Loucy (cell line): ENCODE measurements at regions not wholly inside any gene's neighbourhood (a gene's known extent, or its start where the extent isn't known, plus 50 kb on each side); places are given as distances from the start of the nearest gene placed in this dataset.

Experiments used
- EZH2phosphoT487 ChIP-seq: fragments of 200-600 bp; IDR thresholded peaks from 2 replicates; pipeline ENCODE4 v1.6.1; 2018; ENCODE audit warnings: antibody characterized with exemption, mild to moderate bottlenecking, moderate library complexity, borderline replicate concordance
- TF ChIP-seq, protein P1 (sequence below): fragments of 200-600 bp; sonication (generic); conservative IDR thresholded peaks from 2 replicates; pipeline ENCODE4 v1.5.1; 2014; ENCODE audit warnings: mild to moderate bottlenecking, antibody characterized with exemption, low read length

DNA sequence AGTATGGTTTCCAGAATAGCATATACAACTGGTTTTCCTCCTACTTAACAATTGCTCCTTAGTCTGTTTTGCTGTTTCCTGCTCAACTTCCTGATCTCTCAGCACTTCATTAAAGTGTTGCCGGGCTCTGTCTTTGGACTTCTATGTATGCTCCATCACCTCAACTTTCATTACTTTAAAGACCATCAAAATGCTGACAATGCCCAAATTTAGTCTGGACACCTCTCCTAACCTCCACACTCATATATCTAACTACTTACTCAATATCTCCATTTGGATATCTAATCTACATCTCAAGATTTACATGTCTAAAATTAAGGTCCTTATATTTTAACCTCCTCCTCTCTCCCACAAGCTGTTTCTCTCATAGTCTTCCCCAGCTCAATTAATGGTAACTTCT, 54.4 kb upstream of the LGR5 start:
- TF ChIP-seq, protein P1, sequence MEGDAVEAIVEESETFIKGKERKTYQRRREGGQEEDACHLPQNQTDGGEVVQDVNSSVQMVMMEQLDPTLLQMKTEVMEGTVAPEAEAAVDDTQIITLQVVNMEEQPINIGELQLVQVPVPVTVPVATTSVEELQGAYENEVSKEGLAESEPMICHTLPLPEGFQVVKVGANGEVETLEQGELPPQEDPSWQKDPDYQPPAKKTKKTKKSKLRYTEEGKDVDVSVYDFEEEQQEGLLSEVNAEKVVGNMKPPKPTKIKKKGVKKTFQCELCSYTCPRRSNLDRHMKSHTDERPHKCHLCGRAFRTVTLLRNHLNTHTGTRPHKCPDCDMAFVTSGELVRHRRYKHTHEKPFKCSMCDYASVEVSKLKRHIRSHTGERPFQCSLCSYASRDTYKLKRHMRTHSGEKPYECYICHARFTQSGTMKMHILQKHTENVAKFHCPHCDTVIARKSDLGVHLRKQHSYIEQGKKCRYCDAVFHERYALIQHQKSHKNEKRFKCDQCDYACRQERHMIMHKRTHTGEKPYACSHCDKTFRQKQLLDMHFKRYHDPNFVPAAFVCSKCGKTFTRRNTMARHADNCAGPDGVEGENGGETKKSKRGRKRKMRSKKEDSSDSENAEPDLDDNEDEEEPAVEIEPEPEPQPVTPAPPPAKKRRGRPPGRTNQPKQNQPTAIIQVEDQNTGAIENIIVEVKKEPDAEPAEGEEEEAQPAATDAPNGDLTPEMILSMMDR: no peak
- no peak for TF ChIP-seq EZH2phosphoT487
